SK-N-SH treated with all-trans-retinoic acid at 6 μM for 48 hours (cell line): ENCODE measurements at regions not wholly inside any gene's neighbourhood (a gene's known extent, or its start where the extent isn't known, plus 50 kb on each side); places are given as distances from the start of the nearest gene placed in this dataset.

ENCODE experiments used
- ATAC-seq: fragments of 200-7000 bp; cut with Tn5 transposase; 3 replicates; pipeline ENCODE4 v1.9.1; 2020; ENCODE audit warnings: mild to moderate bottlenecking, moderate library complexity
- ARNTL ChIP-seq: fragments of 450-650 bp; formaldehyde crosslinking; IDR thresholded peaks from 2 replicates; pipeline ENCODE4 v1.5.0; 2020; ENCODE audit warnings: low read depth, mild to moderate bottlenecking, moderate library complexity, borderline replicate concordance
- BACH2 ChIP-seq: fragments of 250-450 bp; sonication (Bioruptor Pico); IDR thresholded peaks from 2 replicates; pipeline ENCODE4 v1.9.0; 2021; ENCODE audit warnings: mild to moderate bottlenecking, borderline replicate concordance
- CREB5 ChIP-seq: fragments of 250-450 bp; sonication (Bioruptor Pico); IDR thresholded peaks from 2 replicates; pipeline ENCODE4 v1.5.1; 2020; ENCODE audit warnings: low read depth, mild to moderate bottlenecking, moderate library complexity
- ESRRG ChIP-seq: fragments of 250-450 bp; sonication (Bioruptor Pico); IDR thresholded peaks from 2 replicates; pipeline ENCODE4 v1.6.1; 2021; ENCODE audit warnings: mild to moderate bottlenecking
- ISL1 ChIP-seq: fragments of 250-450 bp; sonication (Bioruptor Pico); IDR thresholded peaks from 2 replicates; pipeline ENCODE4 v2.1.2; 2022; ENCODE audit warnings: mild to moderate bottlenecking, moderate library complexity
- OSR1 ChIP-seq: fragments of 250-450 bp; sonication (Bioruptor Pico); IDR thresholded peaks from 2 replicates; pipeline ENCODE4 v1.8.0; 2022; ENCODE audit warnings: moderate library complexity, mild to moderate bottlenecking, inconsistent platforms
- PATZ1 ChIP-seq: fragments of 250-450 bp; sonication (Bioruptor Pico); IDR thresholded peaks from 2 replicates; pipeline ENCODE4 v1.8.0; 2020; ENCODE audit warnings: mild to moderate bottlenecking, moderate library complexity, borderline replicate concordance
- POU6F1 ChIP-seq: fragments of 250-450 bp; sonication (Bioruptor Pico); IDR thresholded peaks from 2 replicates; pipeline ENCODE4 v1.8.0; 2021; ENCODE audit warnings: low read depth, mild to moderate bottlenecking, moderate library complexity, borderline replicate concordance
- RARB ChIP-seq: fragments of 250-450 bp; sonication (Bioruptor Pico); IDR thresholded peaks from 2 replicates; pipeline ENCODE4 v1.8.0; 2021; ENCODE audit warnings: mild to moderate bottlenecking, moderate library complexity
- SNAI2 ChIP-seq: fragments of 250-450 bp; sonication (Bioruptor Pico); IDR thresholded peaks from 2 replicates; pipeline ENCODE4 v1.5.0; 2020; ENCODE audit warnings: mild to moderate bottlenecking, moderate library complexity
- TCF4 ChIP-seq: fragments of 250-450 bp; sonication (Bioruptor Pico); IDR thresholded peaks from 2 replicates; pipeline ENCODE4 v1.8.0; 2021; ENCODE audit warnings: mild to moderate bottlenecking, moderate library complexity, borderline replicate concordance
- TOX ChIP-seq: fragments of 250-450 bp; sonication (Bioruptor Pico); IDR thresholded peaks from 2 replicates; pipeline ENCODE4 v1.8.0; 2021; ENCODE audit warnings: mild to moderate bottlenecking, moderate library complexity, borderline replicate concordance
- TSHZ2 ChIP-seq: fragments of 250-450 bp; sonication (Bioruptor Pico); IDR thresholded peaks from 2 replicates; pipeline ENCODE4 v1.5.0; 2020; ENCODE audit warnings: mild to moderate bottlenecking, moderate library complexity
- ZFP3 ChIP-seq: fragments of 250-450 bp; sonication (Bioruptor Pico); IDR thresholded peaks from 2 replicates; pipeline ENCODE4 v1.5.0; 2020; ENCODE audit warnings: mild to moderate bottlenecking, moderate library complexity
- ZFP30 ChIP-seq: fragments of 450-650 bp; formaldehyde crosslinking; IDR thresholded peaks from 2 replicates; pipeline ENCODE4 v1.5.0; 2022; ENCODE audit warnings: mild to moderate bottlenecking, moderate library complexity
- ZNF565 ChIP-seq: fragments of 450-650 bp; formaldehyde crosslinking; conservative IDR thresholded peaks from 2 replicates; pipeline ENCODE4 v1.5.0; 2020; ENCODE audit warnings: low read depth, mild to moderate bottlenecking, moderate library complexity
- ZNF70 ChIP-seq: fragments of 450-650 bp; formaldehyde crosslinking; IDR thresholded peaks from 2 replicates; pipeline ENCODE4 v1.5.0; 2020; ENCODE audit warnings: mild to moderate bottlenecking, moderate library complexity
- ZNF8 ChIP-seq: fragments of 450-650 bp; formaldehyde crosslinking; IDR thresholded peaks from 2 replicates; pipeline ENCODE4 v1.5.0; 2020; ENCODE audit warnings: mild to moderate bottlenecking, moderate library complexity

DNA sequence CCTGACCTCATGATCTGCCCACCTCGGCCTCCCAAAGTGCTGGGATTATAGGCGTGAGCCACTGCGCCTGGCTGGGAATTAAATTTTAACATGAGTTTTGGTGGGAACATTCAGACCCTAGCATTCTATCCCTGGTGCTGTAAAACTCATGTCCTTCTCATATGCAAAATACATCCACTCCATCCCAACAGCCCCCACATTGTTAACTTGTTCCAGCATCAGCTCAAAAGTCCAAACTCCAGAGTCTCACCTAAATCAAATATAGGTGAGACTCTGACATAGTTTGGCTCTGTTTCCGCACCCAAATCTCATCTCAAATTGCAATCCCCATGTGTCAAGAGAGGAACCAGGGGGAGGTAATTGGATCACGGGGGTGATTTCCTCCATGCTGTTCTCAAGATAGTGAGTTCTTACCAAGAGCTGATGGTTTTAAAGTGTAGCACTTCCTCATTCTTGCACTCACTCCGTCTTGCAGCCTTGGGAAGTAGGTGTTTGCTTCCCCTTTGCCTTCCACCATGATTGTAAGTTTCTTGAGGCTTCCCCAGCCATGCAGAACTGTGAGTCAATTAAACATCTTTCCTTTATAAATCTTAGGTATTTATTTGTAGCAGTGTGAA is 96.2 kb upstream of the PLCL2 start:
- ATAC-seq: no peak
- no peak for TF ChIP-seq ZFP30 (CRISPR knock-in tag)
- TF ChIP-seq ESRRG (CRISPR knock-in tag): no peak
- no peak for TF ChIP-seq ISL1
- TF ChIP-seq TSHZ2 (CRISPR knock-in tag): no peak
- no peak for TF ChIP-seq CREB5 (CRISPR knock-in tag)
- TF ChIP-seq ZNF70 (CRISPR knock-in tag): no peak
- no peak for TF ChIP-seq POU6F1 (CRISPR knock-in tag)
- no peak for TF ChIP-seq PATZ1 (CRISPR knock-in tag)
- no peak for TF ChIP-seq ZFP3 (CRISPR knock-in tag)
- TF ChIP-seq RARB (CRISPR knock-in tag): no peak

- TF ChIP-seq SNAI2 (CRISPR knock-in tag): no peak
- no peak for TF ChIP-seq ZNF565 (CRISPR knock-in tag)
- no peak for TF ChIP-seq TCF4 (CRISPR knock-in tag)
- no peak for TF ChIP-seq POU6F1 (CRISPR knock-in tag)
- no peak for TF ChIP-seq OSR1
- TF ChIP-seq BACH2 (CRISPR knock-in tag): no peak
- no peak for TF ChIP-seq ZFP3 (CRISPR knock-in tag)
- no peak for TF ChIP-seq ZNF8
- TF ChIP-seq RARB (CRISPR knock-in tag): no peak
- TF ChIP-seq PATZ1 (CRISPR knock-in tag): no peak
- TF ChIP-seq ARNTL: no peak
- no peak for TF ChIP-seq CREB5 (CRISPR knock-in tag)
- no peak for TF ChIP-seq ZFP30 (CRISPR knock-in tag)
- TF ChIP-seq TOX (CRISPR knock-in tag): no peak
- ATAC-seq: no peak
These were observed 95.2 kb upstream of the PLCL2 start for GRCh38 chr3:16789344-16790120.
